ENCODE measurements at regions not wholly inside any gene's neighbourhood (a gene's known extent, or its start where the extent isn't known, plus 50 kb on each side); places are given as distances from the start of the nearest gene placed in this dataset.

DNA sequence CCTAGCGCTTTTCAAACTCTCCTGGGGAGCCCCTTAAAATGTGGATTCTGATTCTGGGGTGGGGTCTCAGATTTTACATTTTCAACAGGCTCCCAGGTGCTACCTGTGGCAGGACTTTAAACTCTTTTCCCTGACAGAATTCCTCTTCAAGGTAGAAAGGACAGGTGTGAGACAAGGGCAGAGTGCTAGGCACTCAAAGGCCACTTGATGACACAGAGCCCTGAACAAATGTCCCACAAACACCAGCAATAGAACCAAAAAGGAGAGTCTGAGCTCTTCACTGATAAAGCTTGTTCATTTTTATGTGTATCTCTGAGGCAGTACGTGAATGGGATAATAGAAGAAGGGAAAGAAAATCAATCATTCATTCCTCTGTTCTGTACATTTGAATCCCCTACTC lies 77.7 kb upstream of the PELI1 start:
- DNase-seq: no peak

GRCh38 chr2:64222351-64222750 lies 78.1 kb upstream of the PELI1 start:
- no peak for DNase-seq

GRCh38 chr2:64223055-64223454 lies 78.8 kb upstream of the PELI1 start:
- DNase-seq: peak; percentile 94

DNA sequence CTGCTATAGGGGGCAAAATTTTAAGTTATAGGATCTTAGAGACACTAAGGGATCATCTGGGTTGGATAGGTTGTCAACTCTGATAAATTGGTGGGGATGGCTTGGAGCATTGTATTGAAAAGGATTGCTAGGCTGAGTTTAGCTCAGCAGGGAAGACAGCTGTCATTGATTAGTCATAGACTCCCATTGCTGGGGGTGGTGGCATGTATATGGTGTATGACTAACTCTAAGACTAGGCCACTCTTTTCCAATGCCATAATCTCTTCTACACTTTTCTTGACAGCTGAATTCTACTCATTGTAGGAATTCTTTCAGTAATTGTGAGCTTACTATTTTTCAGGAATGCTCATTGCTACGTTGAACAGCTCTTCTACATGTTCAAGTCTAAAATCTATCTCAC lies 81.3 kb upstream of the PELI1 start:
- DNase-seq: peak; percentile 80

DNA sequence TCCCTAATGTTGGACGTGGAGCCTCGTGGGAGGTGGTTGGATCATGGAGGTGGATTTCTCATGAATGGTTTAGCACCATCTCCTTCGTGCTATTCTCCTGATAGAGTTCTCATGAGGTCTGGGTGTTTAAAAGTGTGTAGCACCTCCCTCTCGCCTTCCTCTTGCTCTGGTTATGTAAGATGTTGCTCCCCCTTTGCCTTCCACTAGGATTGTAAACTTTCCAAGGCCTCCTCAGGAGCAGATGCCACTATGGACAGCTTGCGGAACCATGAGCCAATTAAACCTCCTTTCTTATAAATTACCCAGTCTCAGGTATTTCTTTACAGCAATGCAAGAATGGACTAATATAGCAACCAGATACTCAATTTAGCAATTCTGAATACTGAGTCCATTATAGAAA lies 82.4 kb upstream of the PELI1 start:
- DNase-seq: no peak

DNA sequence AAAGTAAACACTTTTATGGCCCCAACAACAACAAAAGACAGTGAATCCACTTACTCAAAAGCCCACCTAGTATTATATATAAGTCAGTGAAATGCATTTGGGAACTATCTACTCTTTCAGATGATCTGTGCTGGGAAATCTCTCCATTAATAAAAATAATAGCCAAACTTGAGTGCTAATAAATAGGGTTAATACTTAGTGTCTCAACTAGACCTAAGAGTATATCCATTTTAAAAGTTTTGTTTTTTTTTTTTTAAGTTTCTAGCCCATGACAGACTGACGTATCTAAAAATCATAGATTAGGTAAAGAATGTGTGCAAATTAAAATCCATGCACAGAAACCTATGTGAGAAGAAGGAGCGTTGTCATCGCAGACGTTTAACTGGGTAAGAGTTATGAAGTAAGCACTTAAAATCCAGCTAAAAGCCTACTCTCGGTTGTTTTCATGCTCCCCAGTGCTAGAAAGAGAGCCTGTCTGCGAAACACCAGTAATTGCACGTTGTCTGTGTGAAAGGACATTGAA lies 83.4 kb upstream of the PELI1 start:
- peak; percentile 21 for DNase-seq

DNA sequence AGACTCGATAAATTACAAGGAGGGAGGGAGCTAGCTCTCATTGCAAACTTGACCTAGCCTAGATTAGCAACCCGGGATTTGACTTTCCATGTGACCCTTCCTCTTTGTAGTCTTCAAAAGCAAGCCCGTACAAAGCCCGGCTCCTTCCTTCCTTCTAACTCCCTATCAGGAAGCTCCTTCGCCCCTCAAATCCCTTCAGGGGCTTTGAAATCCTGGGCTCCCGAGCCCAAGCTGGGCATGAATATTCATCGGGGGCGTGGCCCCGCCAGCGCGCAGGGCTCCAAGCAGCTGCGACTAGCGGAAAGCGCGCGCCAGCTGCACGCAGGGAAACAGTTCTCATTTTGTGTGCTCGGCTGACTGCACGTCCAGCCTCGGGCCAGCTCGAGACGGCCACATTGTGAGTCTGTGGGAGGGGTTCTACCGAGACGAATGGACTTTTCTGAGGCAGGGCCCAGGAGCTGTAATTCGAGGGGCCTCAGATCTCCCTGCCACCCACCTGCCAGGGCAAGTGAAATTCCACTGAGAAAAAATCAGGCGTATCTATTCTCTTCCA lies 84.0 kb upstream of the PELI1 start:
- DNase-seq: peak; percentile 88

GRCh38 chr2:64228918-64229317 lies 84.7 kb upstream of the PELI1 start:
- DNase-seq: peak; percentile 62

DNA sequence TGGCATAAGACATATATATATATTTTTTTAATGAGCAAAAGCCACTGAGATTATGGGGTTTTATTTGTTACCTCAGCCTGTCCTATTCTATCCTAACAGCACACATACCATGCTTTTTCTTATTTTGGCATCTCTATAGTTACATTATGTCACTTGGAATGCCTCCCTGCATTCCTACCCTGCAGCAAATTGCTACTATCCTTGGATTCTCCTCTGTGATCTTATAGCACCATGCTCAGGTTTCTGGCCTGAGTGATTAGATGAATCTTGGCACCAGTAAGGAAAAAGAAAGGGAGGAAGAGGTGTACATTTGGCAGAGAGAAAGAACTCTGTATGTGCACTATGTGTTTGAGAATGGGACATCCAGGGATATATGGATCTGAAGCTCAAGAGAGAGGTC lies 86.3 kb upstream of the PELI1 start:
- DNase-seq: no peak

DNA sequence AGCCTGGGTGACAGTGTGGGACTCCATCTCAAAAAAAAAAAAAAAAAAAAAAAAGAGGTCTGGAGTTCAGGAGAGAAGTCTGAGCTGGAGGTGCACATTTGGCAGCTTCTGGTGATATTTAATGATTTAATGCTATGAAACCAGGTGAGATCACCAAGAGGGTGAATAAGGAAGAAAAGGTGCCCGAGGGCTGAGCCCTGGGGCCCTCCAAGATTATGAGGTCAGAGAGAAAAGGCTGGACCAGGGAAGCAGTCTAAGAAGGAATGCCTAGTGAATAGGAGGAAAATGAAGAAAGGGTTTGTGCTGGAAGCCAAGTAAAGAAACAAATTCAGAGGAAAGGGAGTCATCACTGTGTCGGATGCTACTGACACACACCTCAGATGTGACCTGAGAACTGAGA lies 88.0 kb upstream of the PELI1 start:
- no peak for DNase-seq

GRCh38 chr2:64233376-64233922 lies 89.2 kb upstream of the PELI1 start:
- no peak for DNase-seq

- DNase-seq: no peak
Observed at GRCh38 chr2:64234150-64234549, 89.9 kb upstream of the PELI1 start.

- no peak for DNase-seq
Observed at GRCh38 chr2:64234785-64235184, 90.6 kb upstream of the PELI1 start.

DNA sequence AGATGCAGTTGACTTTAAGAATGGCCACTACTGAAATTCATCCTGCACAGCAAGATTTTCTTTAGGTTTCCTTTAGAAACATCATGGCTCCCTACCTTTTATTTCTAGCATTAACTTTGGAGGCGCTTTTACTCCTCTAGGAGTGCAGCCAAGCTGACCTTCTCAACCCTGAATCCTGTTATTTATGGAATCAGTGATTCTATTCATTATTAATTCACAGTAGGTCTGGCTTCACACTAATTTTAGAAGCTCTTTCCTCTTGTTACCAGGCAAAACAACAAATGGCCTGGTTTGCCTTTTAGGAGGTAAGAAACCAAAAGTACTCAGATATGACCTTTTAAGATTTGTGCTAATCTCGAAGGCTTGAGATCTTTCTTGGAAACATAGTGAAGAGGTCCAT lies 93.0 kb upstream of the PELI1 start:
- no peak for DNase-seq

- no peak for DNase-seq
Observed at GRCh38 chr2:64238799-64239198, 94.6 kb upstream of the PELI1 start.

DNA sequence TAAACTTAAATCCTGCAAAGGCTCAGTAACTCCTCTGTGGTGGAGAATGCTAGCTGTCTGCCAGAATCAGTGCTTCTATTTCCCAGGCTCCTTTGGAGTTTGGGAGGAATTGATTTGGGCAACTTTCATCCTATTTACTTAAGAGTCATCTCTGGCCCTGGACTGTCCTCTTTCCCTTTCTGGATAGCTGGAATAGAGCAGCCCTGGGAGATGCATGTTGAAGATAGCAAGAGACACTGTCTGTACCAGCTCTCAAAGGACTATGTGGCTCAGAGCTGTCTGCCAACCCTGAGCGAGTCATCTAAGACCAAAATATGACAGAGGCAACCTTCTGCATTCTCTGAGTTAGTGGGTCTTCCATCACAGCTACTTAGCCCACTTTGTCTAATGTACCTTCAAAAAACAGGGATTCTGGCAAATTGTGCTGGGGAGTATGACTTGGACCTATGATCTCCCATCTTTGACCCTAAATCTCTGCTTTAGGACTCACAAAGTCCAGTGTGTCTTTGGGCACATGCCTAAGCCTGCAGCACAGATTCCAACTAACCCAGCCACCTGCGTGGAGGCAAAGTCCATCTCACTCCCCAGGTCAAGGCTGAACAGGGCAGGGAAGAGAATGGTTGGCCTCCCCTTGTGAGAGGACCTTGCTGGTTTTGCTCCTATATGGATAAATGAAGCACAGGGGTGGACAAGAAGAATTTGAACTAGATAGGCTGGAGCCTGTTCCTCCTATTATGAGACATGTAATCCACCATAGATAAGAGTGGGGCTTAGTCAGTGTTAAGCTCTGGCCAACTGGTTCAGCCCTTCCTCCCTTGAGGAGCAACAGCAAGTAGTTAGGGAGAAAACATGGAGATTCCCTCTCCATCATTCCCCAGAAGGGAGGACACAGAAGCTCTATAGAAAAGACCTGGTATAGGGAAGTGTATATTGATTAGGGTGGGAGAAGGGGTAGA lies 99.1 kb upstream of the PELI1 start:
- DNase-seq: no peak

- peak; percentile 88 for DNase-seq
Observed at GRCh38 chr2:64244037-64244416, 99.8 kb upstream of the PELI1 start.

GRCh38 chr2:64245631-64246030 lies 101.4 kb upstream of the PELI1 start:
- DNase-seq: no peak

GRCh38 chr2:64246962-64247361 lies 102.7 kb upstream of the PELI1 start:
- DNase-seq: no peak

- no peak for DNase-seq
Observed at GRCh38 chr2:64249426-64249825, 105.2 kb upstream of the PELI1 start.

DNA sequence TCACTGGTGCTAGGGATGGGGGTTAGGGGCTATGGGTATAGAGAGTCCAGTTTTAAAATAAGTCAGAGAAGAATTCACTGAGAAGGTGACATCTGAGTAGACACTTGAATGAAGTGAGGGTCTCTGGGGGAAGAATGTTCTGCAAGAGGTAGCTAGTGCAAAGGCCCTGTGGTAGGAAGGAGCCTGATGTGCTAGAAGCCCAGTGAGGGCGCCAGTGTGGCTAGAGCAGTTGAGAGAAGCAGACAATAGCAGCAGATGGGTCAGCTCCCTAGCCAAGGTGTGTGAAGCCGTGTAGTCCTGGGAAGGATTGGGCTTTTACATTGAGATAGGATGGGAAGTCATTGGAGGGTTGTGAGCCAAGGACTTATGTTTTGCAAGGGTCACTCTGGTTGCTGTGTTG lies 105.8 kb upstream of the PELI1 start:
- DNase-seq: no peak

DNA sequence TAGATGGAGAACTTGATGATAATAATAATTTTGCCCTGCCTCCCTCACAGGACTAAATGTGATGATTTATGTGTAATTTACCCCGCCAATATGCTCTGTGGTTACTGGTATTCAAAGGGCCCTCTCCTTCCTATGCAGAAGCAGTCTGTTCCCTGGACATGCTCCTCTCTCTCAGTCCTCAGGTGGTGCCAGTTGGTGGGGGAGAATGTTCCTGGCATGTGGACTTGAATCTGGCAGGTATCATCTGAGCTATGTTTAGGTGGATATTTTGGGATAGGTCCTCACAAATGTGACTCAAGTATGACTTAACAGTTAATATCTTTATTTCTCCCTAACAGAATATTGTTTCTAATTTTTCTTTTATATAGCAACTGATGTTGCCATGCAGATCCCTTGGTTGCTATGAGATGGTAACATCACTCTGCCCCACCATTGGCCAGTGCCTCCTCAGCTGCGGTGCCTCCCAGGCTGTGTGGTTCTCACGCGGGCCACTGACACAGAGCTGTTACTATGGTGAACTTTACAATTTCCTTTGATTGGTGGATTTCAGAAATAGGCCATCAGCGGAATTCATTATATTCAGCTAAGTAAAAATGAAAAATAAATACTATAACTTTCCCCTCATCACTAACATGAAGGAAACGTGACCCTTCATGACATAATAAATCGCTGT lies 106.7 kb upstream of the PELI1 start:
- DNase-seq: no peak

GRCh38 chr2:64251497-64252250 lies 107.5 kb upstream of the PELI1 start:
- DNase-seq: no peak
